ENCODE measurements at regions not wholly inside any gene's neighbourhood (a gene's known extent, or its start where the extent isn't known, plus 50 kb on each side); places are given as distances from the start of the nearest gene placed in this dataset.

- Histone ChIP-seq H3K9me3 (replicated peaks) (no peaks in the 10 kb centered on the region), H3K4me3 (no peak overlapping the region), H3K36me3 (no peaks in the 10 kb centered on the region), H3K27me3 (replicated peaks) (peaks cover 34% of the 10 kb centered on the region), H3K27ac (no peak overlapping the region), H3K4me1 (replicated peaks) (no peaks in the 10 kb centered on the region)
- DNase-seq (ENCODE audit: low read depth in 1 of 2, low spot score in 2 of 2): no peak
Observed at GRCh38 chr4:82043081-82043808, 330.5 kb downstream of the HNRNPD start.

GRCh38 chr4:82042042-82042441 is 331.7 kb downstream of the HNRNPD start:
- Histone ChIP-seq H3K36me3 (no peaks in the 10 kb centered on the region), H3K4me3 (no peak overlapping the region), H3K9me3 (replicated peaks) (no peaks in the 10 kb centered on the region), H3K4me1 (replicated peaks) (no peaks in the 10 kb centered on the region), H3K27ac (no peak overlapping the region), H3K27me3 (replicated peaks) (peaks cover 34% of the 10 kb centered on the region)
- no peak for DNase-seq (ENCODE audit: low read depth in 1 of 2, low spot score in 2 of 2)

GRCh38 chr4:82038936-82039335 is 334.9 kb downstream of the HNRNPD start:
- Histone ChIP-seq H3K9me3 (replicated peaks) (no peaks in the 10 kb centered on the region), H3K27me3 (replicated peaks) (peaks cover 13% of the 10 kb centered on the region), H3K4me3 (no peak overlapping the region), H3K27ac (no peak overlapping the region), H3K4me1 (replicated peaks) (no peaks in the 10 kb centered on the region), H3K36me3 (no peaks in the 10 kb centered on the region)
- no peak for DNase-seq (ENCODE audit: low read depth in 1 of 2, low spot score in 2 of 2)

GRCh38 chr4:82036181-82036580 is 337.6 kb downstream of the HNRNPD start:
- no peaks in the 10 kb centered on the region for H3K36me3 ChIP-seq
- no peaks in the 10 kb centered on the region for H3K9me3 ChIP-seq (replicated peaks)
- no peaks in the 10 kb centered on the region for H3K4me1 ChIP-seq (replicated peaks)
- no peaks in the 10 kb centered on the region; the same call in 1 of the 2 replicates for H3K27me3 ChIP-seq (replicated peaks)
- no peak for DNase-seq (ENCODE audit: low read depth in 1 of 2, low spot score in 2 of 2)
- no peak overlapping the region for H3K4me3 ChIP-seq
- H3K27ac ChIP-seq: no peak overlapping the region

- H3K36me3 ChIP-seq: no peaks in the 10 kb centered on the region
- no peaks in the 10 kb centered on the region for H3K4me1 ChIP-seq (replicated peaks)
- no peak overlapping the region for H3K27ac ChIP-seq
- no peaks in the 10 kb centered on the region; the same call in 1 of the 2 replicates for H3K27me3 ChIP-seq (replicated peaks)
- H3K4me3 ChIP-seq: no peak overlapping the region
- DNase-seq (ENCODE audit: low read depth in 1 of 2, low spot score in 2 of 2): no peak
- H3K9me3 ChIP-seq (replicated peaks): no peaks in the 10 kb centered on the region
Observed at GRCh38 chr4:82034878-82035277, 338.9 kb downstream of the HNRNPD start.

- no peaks in the 10 kb centered on the region for H3K9me3 ChIP-seq (replicated peaks)
- H3K36me3 ChIP-seq: no peaks in the 10 kb centered on the region
- H3K27ac ChIP-seq: no peak overlapping the region
- H3K4me3 ChIP-seq: no peak overlapping the region
- no peaks in the 10 kb centered on the region; the same call in 1 of the 2 replicates for H3K27me3 ChIP-seq (replicated peaks)
- H3K4me1 ChIP-seq (replicated peaks): no peaks in the 10 kb centered on the region
- DNase-seq (ENCODE audit: low read depth in 1 of 2, low spot score in 2 of 2): no peak
Observed at GRCh38 chr4:82033862-82034261, 339.9 kb downstream of the HNRNPD start.

- no peak for DNase-seq (ENCODE audit: low read depth in 1 of 2, low spot score in 2 of 2)
- no peaks in the 10 kb centered on the region for H3K9me3 ChIP-seq (replicated peaks)
Observed at GRCh38 chr4:82031376-82031927, 342.3 kb downstream of the HNRNPD start.

GRCh38 chr4:82017680-82018079 is 356.1 kb downstream of the HNRNPD start:
- no peak for DNase-seq (ENCODE audit: low read depth in 1 of 2, low spot score in 2 of 2)

More at GRCh38 chr4:82031376-82031927, 342.3 kb downstream of the HNRNPD start:
- Histone ChIP-seq H3K36me3 (no peaks in the 10 kb centered on the region), H3K27ac (no peak overlapping the region), H3K27me3 (replicated peaks) (no peaks in the 10 kb centered on the region), H3K4me3 (no peak overlapping the region), H3K4me1 (replicated peaks) (no peaks in the 10 kb centered on the region)

GRCh38 chr4:82005158-82005557 is 368.6 kb downstream of the HNRNPD start:
- Histone ChIP-seq H3K36me3 (no peaks in the 10 kb centered on the region), H3K9me3 (replicated peaks) (no peaks in the 10 kb centered on the region), H3K27ac (no peak overlapping the region), H3K4me3 (no peak overlapping the region), H3K4me1 (replicated peaks) (no peaks in the 10 kb centered on the region), H3K27me3 (replicated peaks) (no peaks in the 10 kb centered on the region)
- DNase-seq (ENCODE audit: low read depth in 1 of 2, low spot score in 2 of 2): no peak

More at GRCh38 chr4:82017680-82018079, 356.1 kb downstream of the HNRNPD start:
- Histone ChIP-seq H3K36me3 (no peaks in the 10 kb centered on the region), H3K4me3 (no peak overlapping the region), H3K27ac (no peak overlapping the region), H3K4me1 (replicated peaks) (no peaks in the 10 kb centered on the region), H3K9me3 (replicated peaks) (no peaks in the 10 kb centered on the region), H3K27me3 (replicated peaks) (no peaks in the 10 kb centered on the region)

- Histone ChIP-seq H3K4me3 (no peak overlapping the region), H3K36me3 (no peaks in the 10 kb centered on the region), H3K27me3 (replicated peaks) (no peaks in the 10 kb centered on the region), H3K9me3 (replicated peaks) (no peaks in the 10 kb centered on the region), H3K4me1 (replicated peaks) (no peaks in the 10 kb centered on the region), H3K27ac (no peak overlapping the region)
- DNase-seq (ENCODE audit: low read depth in 1 of 2, low spot score in 2 of 2): no peak
Observed at GRCh38 chr4:81997313-81997712, 376.5 kb downstream of the HNRNPD start.

- H3K9me3 ChIP-seq (replicated peaks): no peaks in the 10 kb centered on the region
- H3K4me3 ChIP-seq: no peak overlapping the region
- H3K27ac ChIP-seq: no peak overlapping the region
- no peaks in the 10 kb centered on the region for H3K27me3 ChIP-seq (replicated peaks)
- H3K36me3 ChIP-seq: no peaks in the 10 kb centered on the region
- DNase-seq (ENCODE audit: low read depth in 1 of 2, low spot score in 2 of 2): no peak
- no peaks in the 10 kb centered on the region for H3K4me1 ChIP-seq (replicated peaks)
Observed at GRCh38 chr4:81990898-81991297, 382.9 kb downstream of the HNRNPD start.

- Histone ChIP-seq H3K4me1 (replicated peaks) (no peaks in the 10 kb centered on the region), H3K36me3 (no peaks in the 10 kb centered on the region), H3K4me3 (no peak overlapping the region), H3K27ac (no peak overlapping the region), H3K27me3 (replicated peaks) (no peaks in the 10 kb centered on the region), H3K9me3 (replicated peaks) (no peaks in the 10 kb centered on the region)
- no peak for DNase-seq (ENCODE audit: low read depth in 1 of 2, low spot score in 2 of 2)
Observed at GRCh38 chr4:81990211-81990610, 383.6 kb downstream of the HNRNPD start.

GRCh38 chr4:81989202-81989601 is 384.6 kb downstream of the HNRNPD start:
- Histone ChIP-seq H3K27me3 (replicated peaks) (no peaks in the 10 kb centered on the region), H3K9me3 (replicated peaks) (no peaks in the 10 kb centered on the region), H3K27ac (no peak overlapping the region), H3K36me3 (no peaks in the 10 kb centered on the region), H3K4me1 (replicated peaks) (no peaks in the 10 kb centered on the region), H3K4me3 (no peak overlapping the region)
- no peak for DNase-seq (ENCODE audit: low read depth in 1 of 2, low spot score in 2 of 2)

- no peak for DNase-seq (ENCODE audit: low read depth in 1 of 2, low spot score in 2 of 2)
- Histone ChIP-seq H3K4me1 (replicated peaks) (no peaks in the 10 kb centered on the region), H3K9me3 (replicated peaks) (no peaks in the 10 kb centered on the region), H3K27me3 (replicated peaks) (no peaks in the 10 kb centered on the region), H3K27ac (no peak overlapping the region), H3K36me3 (no peaks in the 10 kb centered on the region), H3K4me3 (no peak overlapping the region)
Observed at GRCh38 chr4:81988178-81988577, 385.6 kb downstream of the HNRNPD start.
